Caco-2 (cell line): ENCODE measurements at regions not wholly inside any gene's neighbourhood (a gene's known extent, or its start where the extent isn't known, plus 50 kb on each side); places are given as distances from the start of the nearest gene placed in this dataset.

Source experiments
- BruUV-seq: library from RNA; stranded (reverse); fragments of 400-500 nt; replicated peaks from 2 replicates; lab custom pipeline; 2021; lab: Mats Ljungman, UMichigan
- CTCF ChIA-PET: fragments of 300-600 bp; sonication (Branson Sonifier 250); formaldehyde crosslinking; loops from one replicate; lab custom pipeline; 2022; ENCODE audit warnings: antibody characterized with exemption; lab: Charles Lee
- POLR2A ChIA-PET: fragments of 300-600 bp; sonication (Branson Sonifier 250); formaldehyde crosslinking; loops from one replicate; lab custom pipeline; 2022; ENCODE audit warnings: antibody characterized with exemption; lab: Charles Lee
- DNase-seq, 2 experiments: peaks; one replicate each; pipeline versions ENCODE4 v3.0.0 to v3.0.0-alpha.2; 2020 to 2022
- H3K27me3 ChIP-seq: replicated peaks from 2 replicates; pipeline ENCODE4 v1.6.0; 2011; ENCODE audit warnings: low read length; ENCODE audit not compliant: control insufficient read depth, insufficient read depth
- H3K36me3 ChIP-seq: 2 replicates; pipeline ENCODE4 v1.5.1; 2011; ENCODE audit warnings: low read length; ENCODE audit not compliant: control insufficient read depth, insufficient read depth
- H3K4me1 ChIP-seq: fragments of 250-450 bp; sonication (Bioruptor Pico); 2 replicates; pipeline ENCODE4 v1.5.1; 2020; ENCODE audit warnings: mild to moderate bottlenecking
- H3K4me3 ChIP-seq: 2 replicates; pipeline ENCODE4 v1.5.1; 2011; ENCODE audit warnings: low read depth, mild to moderate bottlenecking, control low read depth, low read length
- H3K9me3 ChIP-seq: fragments of 250-450 bp; sonication (Bioruptor Pico); 2 replicates; pipeline ENCODE4 v1.5.1; 2020; ENCODE audit warnings: mild to moderate bottlenecking, moderate library complexity
- H3K27ac Mint-ChIP-seq: one replicate; pipeline ENCODE4 v1.8.0; 2022; ENCODE audit warnings: mixed read lengths; ENCODE audit not compliant: unreplicated experiment
- H3K27me3 Mint-ChIP-seq: one replicate; pipeline ENCODE4 v1.8.0; 2022; ENCODE audit warnings: mixed read lengths; ENCODE audit not compliant: insufficient read depth, unreplicated experiment
- H3K36me3 Mint-ChIP-seq: one replicate; pipeline ENCODE4 v1.8.0; 2022; ENCODE audit warnings: mild to moderate bottlenecking, mixed read lengths; ENCODE audit not compliant: insufficient read depth, unreplicated experiment
- H3K4me1 Mint-ChIP-seq: one replicate; pipeline ENCODE4 v1.8.0; 2022; ENCODE audit warnings: low read depth, mixed read lengths; ENCODE audit not compliant: unreplicated experiment
- H3K4me3 Mint-ChIP-seq: one replicate; pipeline ENCODE4 v1.8.0; 2022; ENCODE audit warnings: mild to moderate bottlenecking, moderate library complexity, mixed read lengths; ENCODE audit not compliant: unreplicated experiment
- H3K9me3 Mint-ChIP-seq: one replicate; pipeline ENCODE4 v1.8.0; 2022; ENCODE audit warnings: mixed read lengths; ENCODE audit not compliant: unreplicated experiment
- CTCF ChIP-seq, 2 experiments: fragments of 200-600 bp in 1 of 2; IDR thresholded peaks; 1 replicate in 1 of 2; 2 replicates in 1 of 2; pipeline versions ENCODE4 v1.5.1 to v1.8.0; 2011 to 2022; ENCODE audit warnings: antibody characterized with exemption in 1 of 2, control low read depth in 1 of 2, inconsistent platforms in 1 of 2, low read depth in 1 of 2, low read length in 1 of 2, mild to moderate bottlenecking in 1 of 2, moderate library complexity in 1 of 2; ENCODE audit not compliant: insufficient read depth in 1 of 2, severe bottlenecking in 1 of 2, unreplicated experiment in 1 of 2
- intact Hi-C: fragments of 100-400 bp; cut with micrococcal nuclease; formaldehyde crosslinking; loops from one replicate; pipeline ENCODE4 v1.10.0; 2022; ENCODE audit not compliant: unreplicated experiment

- H3K9me3 Mint-ChIP-seq: no peaks in the 10 kb centered on the region
- DNase-seq: no peak
- H3K4me3 ChIP-seq: no peak overlapping the region
- H3K4me3 Mint-ChIP-seq: no peak overlapping the region
- H3K27ac Mint-ChIP-seq: no peak overlapping the region
- H3K4me1 Mint-ChIP-seq: no peaks in the 10 kb centered on the region
- no TSS peak for BruUV-seq
- no peaks in the 10 kb centered on the region for H3K27me3 ChIP-seq
- intact Hi-C loops: no loop called here
- H3K4me1 ChIP-seq: no peaks in the 10 kb centered on the region
- no peaks in the 10 kb centered on the region for H3K9me3 ChIP-seq
- ChIA-PET CTCF (no interaction called here), POLR2A (no interaction called here)
- no peaks in the 10 kb centered on the region for H3K36me3 Mint-ChIP-seq
- no peak for TF ChIP-seq CTCF (IDR thresholded peaks at IDR 0.05; ENCODE audit: insufficient read depth in 1 of 2, low read depth in 1 of 2, low read length in 1 of 2, severe bottlenecking in 1 of 2, unreplicated experiment in 1 of 2)
- H3K27me3 Mint-ChIP-seq: peaks cover 7% of the 10 kb centered on the region
- H3K36me3 ChIP-seq: no peaks in the 10 kb centered on the region
Measured at GRCh38 chr13:63208826-63209225, 1793.2 kb upstream of the PCDH20 start.

GRCh38 chr13:63206461-63206860, 1790.8 kb upstream of the PCDH20 start:
- Mint-ChIP-seq H3K27me3 (peaks cover 7% of the 10 kb centered on the region), H3K4me1 (no peaks in the 10 kb centered on the region), H3K27ac (no peak overlapping the region), H3K36me3 (no peaks in the 10 kb centered on the region), H3K9me3 (no peaks in the 10 kb centered on the region), H3K4me3 (no peak overlapping the region)
- Histone ChIP-seq H3K36me3 (no peaks in the 10 kb centered on the region), H3K4me1 (no peaks in the 10 kb centered on the region), H3K9me3 (no peaks in the 10 kb centered on the region), H3K27me3 (no peaks in the 10 kb centered on the region), H3K4me3 (no peak overlapping the region)
- no peak for TF ChIP-seq CTCF (IDR thresholded peaks at IDR 0.05; ENCODE audit: insufficient read depth in 1 of 2, low read depth in 1 of 2, low read length in 1 of 2, severe bottlenecking in 1 of 2, unreplicated experiment in 1 of 2)
- CTCF ChIA-PET: no interaction called here
- POLR2A ChIA-PET: no interaction called here
- intact Hi-C loops: no loop called here
- no peak for DNase-seq
- BruUV-seq: no TSS peak

- H3K36me3 Mint-ChIP-seq: no peaks in the 10 kb centered on the region
- no peaks in the 10 kb centered on the region for H3K4me1 Mint-ChIP-seq
- DNase-seq: no peak
- Histone ChIP-seq H3K9me3 (no peaks in the 10 kb centered on the region), H3K4me1 (no peaks in the 10 kb centered on the region), H3K4me3 (no peak overlapping the region), H3K27me3 (no peaks in the 10 kb centered on the region), H3K36me3 (no peaks in the 10 kb centered on the region)
- ChIA-PET CTCF (no interaction called here), POLR2A (no interaction called here)
- H3K27me3 Mint-ChIP-seq: peaks cover 7% of the 10 kb centered on the region
- BruUV-seq: no TSS peak
- intact Hi-C loops: no loop called here
- no peaks in the 10 kb centered on the region for H3K9me3 Mint-ChIP-seq
- H3K4me3 Mint-ChIP-seq: no peak overlapping the region
- H3K27ac Mint-ChIP-seq: no peak overlapping the region
- TF ChIP-seq CTCF (IDR thresholded peaks at IDR 0.05; ENCODE audit: insufficient read depth in 1 of 2, low read depth in 1 of 2, low read length in 1 of 2, severe bottlenecking in 1 of 2, unreplicated experiment in 1 of 2): no peak
Measured at GRCh38 chr13:63201493-63201892, 1785.8 kb upstream of the PCDH20 start.
